HG02642 (cell line): ENCODE measurements at regions not wholly inside any gene's neighbourhood (a gene's known extent, or its start where the extent isn't known, plus 50 kb on each side); places are given as distances from the start of the nearest gene placed in this dataset.

ENCODE experiments used
- ATAC-seq: cut with Tn5 transposase; IDR thresholded peaks from one replicate; pipeline ENCODE4 v1.9.1; 2021; ENCODE audit warnings: mild to moderate bottlenecking; ENCODE audit not compliant: unreplicated experiment, poor library complexity

DNA sequence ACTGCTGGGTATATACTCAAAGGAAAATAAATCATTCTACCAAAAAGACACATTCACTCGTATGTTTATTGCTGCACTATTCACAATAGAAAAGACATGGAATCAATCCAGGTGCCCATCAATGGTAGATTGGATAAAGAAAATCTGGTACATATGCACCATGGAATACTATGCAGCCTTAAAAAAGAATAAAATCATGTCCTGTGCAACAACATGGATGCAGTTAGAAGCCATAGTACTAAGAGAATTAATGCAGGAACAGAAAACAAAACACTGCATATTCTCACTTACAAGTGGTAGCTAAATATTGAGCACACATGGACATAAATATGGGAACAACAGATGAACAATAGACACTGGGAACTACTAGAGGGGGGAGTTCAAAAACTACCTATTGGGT, 96.3 kb downstream of the FAM76B start:
- no peak for ATAC-seq

DNA sequence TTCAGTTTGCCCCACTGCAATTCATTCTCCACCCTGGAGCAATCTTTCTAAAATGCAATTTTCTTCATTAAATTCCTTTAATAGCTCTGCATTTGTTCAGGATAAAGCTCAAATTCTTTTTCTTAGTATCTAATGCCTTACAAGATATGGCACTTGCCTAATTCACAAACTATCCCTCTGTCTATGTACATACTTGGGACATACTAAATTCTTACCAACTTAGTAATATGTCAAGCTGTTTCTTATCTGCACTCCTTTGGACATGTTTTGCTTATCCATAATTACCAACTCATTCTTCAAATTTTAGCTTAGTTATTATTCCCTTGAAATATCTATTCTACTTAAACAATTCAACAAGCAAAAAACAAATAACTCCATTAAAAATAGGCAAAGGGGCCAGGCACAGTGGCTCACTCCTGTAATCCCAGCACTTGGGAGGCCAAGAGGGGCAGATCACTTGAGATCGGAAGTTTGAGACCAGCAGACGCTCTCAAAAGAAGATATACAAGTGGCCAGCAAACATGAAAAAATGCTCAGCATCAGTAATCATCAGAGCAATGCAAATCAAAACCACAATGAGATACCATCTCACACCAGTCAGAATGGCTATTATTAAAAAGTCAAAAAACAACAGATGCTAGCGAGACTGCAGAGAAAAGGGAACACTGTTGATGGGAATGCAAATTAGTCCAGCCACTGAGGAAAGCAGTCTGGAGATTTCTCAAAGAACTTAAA, 96.9 kb downstream of the FAM76B start:
- peak; percentile 38 for ATAC-seq

DNA sequence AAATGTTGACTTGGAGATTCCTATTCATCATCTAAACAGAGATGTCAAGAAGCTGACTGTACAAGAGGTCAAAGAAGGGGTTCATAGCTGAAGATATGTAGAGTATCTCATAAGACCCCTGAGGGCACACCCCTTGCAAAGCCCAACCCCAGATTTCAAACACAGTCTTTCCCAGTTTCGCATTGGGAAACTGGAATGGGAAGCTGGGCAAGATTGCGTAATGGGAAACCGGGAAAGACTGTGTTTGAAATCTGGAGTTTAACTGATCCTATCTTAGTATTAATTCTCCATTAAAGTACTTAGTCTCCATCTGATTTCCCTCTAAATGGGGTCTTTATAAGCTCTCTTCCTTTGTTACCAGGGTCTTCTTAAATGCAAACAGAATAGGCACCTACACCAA, 99.5 kb downstream of the FAM76B start:
- no peak for ATAC-seq

DNA sequence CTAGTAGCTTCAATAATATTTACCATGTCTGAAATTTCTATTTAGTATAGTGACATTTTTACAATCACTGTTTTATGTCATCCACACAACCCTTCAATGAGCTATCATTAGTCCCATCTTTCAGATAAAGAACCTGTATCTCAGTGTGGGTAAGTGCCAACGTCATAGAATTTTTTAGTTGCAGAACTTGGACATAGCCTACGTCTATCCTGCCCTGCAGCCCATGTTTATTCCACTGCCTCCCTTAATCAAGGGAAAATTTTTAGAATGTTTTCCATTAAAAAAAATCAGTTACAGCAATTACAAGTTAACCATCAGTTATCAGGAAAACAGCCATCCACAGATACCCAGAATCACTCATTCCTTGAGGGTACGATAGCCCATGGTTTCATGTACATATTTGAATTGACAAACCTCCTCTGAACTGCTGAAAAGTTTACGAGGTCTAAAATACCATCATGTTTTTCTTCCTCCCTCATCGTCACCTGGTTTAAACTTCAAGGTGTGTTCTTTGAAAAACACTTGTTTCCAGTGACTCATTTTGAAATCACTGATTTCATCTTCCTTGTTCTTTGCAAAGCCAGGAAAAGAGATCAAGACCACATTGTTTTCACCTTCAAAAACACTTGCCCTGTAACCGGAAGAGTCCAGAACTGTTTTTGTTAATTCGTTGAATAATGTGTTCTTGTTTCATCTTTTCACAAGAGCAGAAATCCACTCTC, 100.9 kb downstream of the FAM76B start:
- no peak for ATAC-seq

DNA sequence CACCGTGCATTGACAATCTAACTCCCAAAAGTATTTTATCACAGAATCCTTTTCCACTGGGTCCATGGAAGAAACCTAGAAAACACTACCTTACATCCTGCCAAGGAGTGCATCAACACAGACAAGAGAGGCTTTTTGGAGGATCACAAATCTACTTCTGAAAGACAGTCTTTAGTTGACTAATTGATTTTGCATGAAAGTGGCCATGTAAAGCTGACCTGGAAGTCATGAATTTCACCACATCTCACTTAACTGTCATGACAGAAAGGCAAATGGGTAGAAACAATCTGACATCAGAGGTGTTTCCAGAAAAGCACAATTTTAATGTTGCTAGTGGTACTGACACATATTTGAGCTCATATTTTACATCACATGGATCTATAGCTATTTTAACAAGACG, 101.6 kb downstream of the FAM76B start:
- no peak for ATAC-seq

DNA sequence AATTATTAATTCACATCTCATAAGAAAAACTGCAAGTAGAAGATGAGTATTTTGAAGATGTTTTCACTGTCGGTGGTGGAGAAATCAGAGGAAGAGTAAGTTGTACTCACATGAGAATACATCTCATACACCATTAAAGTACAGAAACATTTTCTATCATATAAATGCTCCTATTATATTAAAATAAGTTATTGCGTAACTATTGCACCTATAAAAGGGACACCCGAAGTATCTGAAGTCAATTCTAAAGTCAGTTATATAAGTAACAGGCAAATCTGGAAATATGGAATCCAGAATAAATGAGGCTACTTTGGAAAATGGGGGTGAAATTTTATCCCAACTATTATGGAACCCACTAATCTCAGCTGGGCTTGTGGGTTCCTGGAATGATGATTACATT, 103.3 kb downstream of the FAM76B start:
- ATAC-seq = no peak

DNA sequence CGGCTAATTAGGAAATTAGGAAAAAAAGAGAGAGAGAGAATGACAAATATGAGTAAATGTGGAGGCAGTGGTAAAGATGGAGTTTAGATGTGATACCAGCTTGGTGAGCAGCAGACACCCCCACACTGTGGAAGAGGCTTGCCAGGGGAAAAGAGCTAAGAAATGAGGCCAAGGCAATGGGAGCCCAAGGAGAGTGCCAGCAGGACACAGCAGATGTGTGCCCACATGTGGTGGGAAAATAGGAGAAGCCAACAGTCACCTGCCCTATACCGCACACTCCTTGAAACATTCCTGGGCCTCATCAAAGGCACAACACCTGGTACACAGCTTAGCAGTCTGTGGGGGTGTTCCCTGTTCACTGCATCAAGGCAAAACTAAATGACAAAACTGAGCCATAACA, 104.9 kb downstream of the FAM76B start:
- no peak for ATAC-seq

DNA sequence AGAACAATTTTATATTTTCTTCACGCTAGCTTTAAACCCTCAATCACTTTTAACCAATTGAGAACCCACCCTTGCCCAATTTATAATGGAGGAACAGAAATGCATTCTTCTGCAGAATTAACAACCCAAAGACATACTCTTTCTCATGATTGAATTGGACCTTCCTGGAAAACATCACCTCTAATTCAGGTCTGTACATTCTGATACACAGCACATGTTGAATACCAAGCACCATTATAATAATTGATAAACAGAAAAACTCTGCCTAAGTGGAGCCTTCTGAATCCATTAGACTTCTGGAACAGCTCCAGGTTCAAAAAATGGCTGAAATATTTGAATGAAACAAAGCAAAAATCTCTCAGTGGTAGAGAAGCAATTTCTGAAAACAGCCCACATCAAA, 105.4 kb downstream of the FAM76B start:
- ATAC-seq = no peak

DNA sequence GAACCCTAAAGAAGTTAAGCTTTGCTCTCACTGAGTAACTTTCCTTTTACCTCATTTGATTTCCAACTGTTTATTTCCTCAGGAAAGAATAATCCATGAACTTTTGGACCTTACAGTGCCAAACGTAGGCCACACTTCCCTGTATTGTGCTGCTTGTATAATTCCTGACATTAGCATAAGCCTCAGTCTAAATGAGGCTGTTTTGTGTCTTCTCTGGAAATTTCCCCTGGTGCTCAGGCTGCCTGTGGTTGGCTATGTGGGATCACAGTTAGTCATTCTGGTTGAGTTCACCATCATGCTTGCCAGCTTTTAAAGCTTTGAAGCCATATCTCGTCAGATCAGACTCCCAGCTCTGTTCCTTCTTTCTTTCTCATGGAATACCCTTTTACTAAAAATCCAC, 107.0 kb downstream of the FAM76B start:
- ATAC-seq = peak; percentile 52

DNA sequence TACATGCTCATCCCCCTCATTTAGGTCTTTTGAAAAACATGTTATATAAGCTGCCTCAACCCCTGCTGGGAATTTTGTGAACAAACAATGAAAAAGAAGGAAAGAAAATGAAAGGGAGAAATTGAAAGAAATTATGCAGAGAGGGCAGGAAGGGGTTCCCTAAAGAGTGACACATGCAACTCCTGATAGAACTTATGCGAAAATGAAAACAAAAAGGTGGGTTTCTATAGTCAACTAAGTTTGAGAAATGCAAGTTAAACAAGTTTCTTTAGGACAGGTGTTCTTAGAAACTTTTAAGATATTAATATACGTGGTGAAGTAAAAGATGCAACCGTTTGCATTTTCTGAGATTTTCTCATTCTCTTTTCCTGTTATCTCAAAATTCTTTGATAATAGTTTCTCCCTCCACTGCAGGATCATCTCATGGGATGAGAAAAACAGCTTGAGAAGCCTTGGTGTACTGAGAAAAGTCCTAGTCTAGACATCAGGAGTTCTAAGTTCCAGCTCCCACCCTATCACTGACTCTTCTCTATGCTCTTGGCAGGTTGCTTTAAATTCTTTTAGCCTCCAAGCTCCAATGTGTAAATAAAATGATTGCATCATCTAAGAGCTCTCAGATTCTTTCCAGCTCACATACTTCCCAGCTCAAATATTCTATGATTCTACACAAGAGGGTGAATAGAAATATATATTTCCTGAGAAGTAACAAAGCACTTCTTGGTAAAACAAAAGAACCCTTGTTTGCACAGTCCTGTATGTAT, 109.2 kb downstream of the FAM76B start:
- ATAC-seq = peak; percentile 80

DNA sequence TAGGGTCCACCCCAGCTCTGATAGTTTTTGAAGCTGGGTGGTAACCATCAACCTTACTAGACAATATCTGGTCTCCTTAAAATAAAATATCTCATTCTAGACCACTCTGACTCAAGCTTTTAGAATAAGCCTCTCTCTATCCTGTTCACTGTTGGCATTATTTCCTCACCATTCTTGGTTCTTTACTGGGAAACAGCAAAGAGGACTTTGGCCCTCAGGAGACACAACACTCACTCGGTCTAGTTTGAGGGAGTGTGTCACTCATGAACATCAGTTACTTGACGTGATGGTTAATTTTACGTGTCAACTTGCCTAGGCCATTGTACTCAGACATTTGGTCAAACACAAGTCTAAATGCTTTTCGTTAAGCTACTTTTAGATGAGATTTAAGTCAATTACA, 110.6 kb downstream of the FAM76B start:
- ATAC-seq = no peak

DNA sequence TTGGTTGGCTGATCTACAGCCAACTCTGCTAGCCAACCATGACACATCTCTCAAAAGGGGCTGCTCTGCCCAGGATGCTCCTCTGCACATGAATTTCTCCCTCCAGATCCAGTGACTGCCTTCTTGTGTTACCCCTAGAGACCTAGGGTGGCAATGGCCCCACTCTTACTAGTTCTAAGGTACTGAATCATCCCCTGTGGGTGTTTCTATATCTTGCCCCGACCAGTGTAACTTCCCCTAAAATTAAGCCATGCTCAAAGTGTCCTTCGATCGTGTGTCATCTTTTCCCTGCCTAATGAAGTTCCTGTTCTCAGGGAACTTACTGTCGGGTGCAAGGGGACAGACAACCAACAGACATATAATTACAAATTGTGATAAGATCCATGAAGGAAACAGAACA, 113.3 kb downstream of the FAM76B start:
- no peak for ATAC-seq

DNA sequence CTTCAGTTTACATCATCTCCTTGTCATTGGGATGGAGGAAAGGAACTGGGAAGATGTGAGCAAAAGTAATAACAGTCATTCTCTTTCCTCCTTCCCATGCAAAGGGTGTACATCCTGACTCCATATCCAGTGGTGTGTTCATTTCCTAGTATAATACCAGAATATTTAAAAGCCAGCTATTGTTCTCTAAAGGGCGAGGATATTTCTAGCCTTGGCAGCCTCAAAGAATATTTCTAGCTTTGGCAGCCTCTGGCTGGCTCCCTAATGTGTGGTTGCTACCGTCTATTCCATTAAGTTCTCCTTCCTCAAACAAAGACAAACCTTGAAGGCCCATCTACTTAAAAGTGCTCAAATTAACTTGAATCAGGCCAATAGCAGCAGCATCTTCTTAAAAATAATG, 114.0 kb downstream of the FAM76B start:
- no peak for ATAC-seq

DNA sequence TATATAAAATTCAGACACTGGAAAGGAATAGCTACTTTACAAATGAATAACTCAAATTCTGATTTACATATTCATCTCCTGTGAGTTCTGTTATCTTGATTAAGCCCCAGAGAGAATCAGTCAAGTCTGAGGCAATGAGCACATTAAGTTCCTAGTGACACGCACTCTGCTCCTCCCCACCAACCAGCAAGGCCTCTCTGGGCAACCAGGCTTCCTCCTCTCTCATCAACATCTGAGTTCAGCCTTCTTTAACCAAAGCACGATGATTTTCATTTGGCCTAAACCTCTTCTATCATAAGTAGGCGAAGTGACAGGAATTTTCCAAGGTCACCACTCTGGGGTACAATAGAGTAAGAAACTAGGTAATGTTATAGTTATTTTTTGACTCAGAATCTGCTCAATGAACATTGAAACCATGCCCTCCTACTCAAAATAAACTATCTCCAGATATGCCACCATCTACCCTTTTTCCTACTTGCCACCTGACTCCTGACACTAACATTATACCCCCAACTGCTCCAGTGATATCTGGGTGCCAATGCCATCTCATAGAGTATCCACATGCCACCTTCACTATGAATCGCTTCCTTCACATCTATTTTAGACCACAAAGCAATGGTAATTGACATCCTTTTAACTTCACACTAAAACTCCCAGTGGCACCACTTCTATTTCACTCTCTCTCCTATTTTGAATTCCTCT, 114.8 kb downstream of the FAM76B start:
- no peak for ATAC-seq

DNA sequence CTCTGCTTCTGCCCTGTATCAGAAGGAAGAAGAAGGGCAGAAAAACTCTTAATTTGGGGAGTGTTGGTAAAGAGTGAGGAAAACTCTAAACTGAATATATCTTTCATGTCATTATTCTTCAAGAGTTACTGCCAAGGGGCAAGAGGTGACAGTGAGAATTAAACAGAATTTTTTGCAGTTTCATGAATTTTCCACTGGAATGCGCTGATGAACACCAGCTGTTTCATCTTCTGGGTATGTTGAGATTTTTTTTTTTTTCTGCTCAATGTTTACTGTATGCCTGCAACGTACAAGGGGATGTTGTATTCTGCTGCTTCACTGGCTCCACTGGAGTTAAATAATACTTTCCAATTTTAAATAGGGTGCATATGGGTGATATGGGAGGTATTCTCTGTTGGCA, 117.8 kb downstream of the FAM76B start:
- ATAC-seq = no peak

DNA sequence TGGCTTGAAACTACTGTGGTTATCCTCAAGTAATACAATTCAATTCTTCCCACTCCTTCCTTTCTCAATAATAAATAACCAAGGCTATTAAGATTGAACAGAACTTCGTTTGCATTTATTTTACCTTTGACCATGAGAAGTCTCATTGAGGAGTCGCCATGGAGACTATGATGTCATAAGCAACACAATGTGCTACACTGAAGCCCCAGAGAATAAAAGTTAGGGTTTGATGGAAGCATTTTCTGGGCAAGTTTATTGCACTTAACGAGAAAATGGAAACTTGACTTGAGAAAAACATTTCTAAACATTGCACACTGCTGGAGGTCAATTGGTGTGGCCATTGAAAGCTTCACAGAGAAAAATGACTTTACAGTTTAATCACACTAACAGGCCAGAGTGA, 121.5 kb downstream of the FAM76B start:
- no peak for ATAC-seq

DNA sequence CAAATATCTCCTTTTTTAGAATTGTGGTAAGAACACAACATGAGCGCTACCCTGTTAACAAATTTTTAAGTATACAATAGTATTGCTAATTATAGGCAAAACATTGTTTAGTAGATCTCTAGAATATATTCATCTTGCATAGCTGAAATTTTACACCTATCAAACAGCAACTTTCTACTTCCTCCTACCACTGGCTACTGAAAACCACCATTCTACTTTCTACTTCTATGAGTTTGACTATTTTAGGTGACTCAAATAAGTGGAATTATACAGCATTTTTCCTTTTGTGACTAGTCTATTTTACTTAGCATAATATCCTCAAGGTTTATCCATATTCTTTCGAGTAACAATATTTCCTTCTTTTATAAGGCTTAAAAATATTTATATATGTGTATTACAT, 128.4 kb downstream of the FAM76B start:
- ATAC-seq = no peak

DNA sequence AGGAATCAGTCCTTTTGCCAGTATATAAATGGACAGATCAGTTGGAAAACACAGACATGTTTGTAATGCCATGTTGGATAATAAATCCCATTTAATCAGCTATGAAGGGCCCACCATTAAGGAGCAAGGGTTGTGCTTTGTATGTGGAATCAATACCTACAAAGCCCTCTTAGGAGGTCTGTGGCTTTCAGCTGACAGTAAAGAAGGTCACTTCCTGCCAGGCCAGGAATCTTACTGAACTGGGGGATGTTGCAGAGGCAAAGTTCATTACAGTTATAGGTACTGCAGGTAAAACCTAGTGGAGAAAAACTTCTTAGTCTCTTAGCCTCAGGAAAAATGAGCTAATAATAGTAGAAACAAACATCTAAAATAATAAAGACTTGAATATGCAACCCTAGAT, 129.5 kb downstream of the FAM76B start:
- ATAC-seq = no peak

DNA sequence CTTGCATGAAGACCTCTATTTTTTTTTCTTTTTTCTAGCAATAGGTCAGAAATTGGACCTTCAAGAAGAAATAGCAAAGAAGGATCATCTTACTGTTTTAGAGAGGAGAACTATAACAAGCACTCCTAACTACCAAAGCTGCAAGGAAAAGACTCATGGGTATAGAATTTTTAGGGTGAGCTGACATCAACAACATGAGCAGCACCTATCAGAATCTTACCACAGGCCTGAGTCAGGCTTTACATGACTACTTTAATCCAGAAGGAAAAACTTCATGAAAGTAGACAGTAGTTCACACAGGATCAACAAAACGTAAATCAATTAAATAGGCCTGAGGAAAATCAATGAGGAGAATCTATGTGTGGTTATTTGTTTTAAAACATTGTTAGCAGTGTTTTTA, 130.5 kb downstream of the FAM76B start:
- no peak for ATAC-seq

DNA sequence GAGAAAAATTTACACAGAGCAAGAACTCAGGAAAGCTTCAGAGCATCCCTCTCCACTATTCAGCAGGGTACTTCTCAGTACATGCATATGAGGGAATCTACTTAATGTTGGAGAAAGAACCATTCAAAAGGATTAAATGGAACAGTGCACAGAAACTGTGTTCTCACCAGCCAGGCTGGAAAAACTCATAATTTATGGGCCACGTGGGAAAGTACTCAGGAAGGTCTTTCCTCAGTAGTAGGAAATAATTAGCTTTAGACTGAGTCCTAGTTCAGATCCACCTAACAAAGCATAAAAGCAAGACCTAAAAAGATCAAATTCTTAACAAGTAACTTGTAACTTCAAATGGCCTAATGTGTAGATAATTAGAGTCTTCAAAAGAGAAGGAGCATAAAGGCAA, 134.0 kb downstream of the FAM76B start:
- no peak for ATAC-seq

DNA sequence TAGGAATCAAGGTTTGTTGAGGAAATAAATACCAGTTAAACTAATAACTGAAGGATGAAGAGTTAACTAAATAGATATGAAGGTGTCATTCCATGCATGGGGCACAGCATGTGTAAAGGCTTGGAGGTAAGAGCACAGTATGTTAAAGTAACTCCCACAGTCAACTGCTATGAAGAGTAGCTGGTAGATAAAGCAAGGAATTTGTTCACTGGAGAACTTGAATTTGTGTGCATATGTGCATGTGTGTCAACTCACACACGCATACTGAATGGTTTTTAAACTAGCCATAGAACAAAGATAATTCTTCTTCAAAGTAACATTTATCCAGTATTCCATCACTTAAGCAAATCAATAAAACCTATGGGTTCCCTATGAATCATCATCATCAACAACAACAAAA, 135.9 kb downstream of the FAM76B start:
- no peak for ATAC-seq
